HFFc6 (cell line): ENCODE measurements at regions not wholly inside any gene's neighbourhood (a gene's known extent, or its start where the extent isn't known, plus 50 kb on each side); places are given as distances from the start of the nearest gene placed in this dataset.

Source experiments
- DNase-seq: peaks from one replicate; pipeline ENCODE4 v3.0.0-alpha.2; 2018
- H3K27ac Mint-ChIP-seq: 2 replicates; pipeline ENCODE4 v1.8.0; 2020; ENCODE audit warnings: mild to moderate bottlenecking, mixed read lengths
- H3K27me3 Mint-ChIP-seq: 2 replicates; pipeline ENCODE4 v1.8.0; 2021; ENCODE audit warnings: mild to moderate bottlenecking, moderate library complexity, mixed read lengths; ENCODE audit not compliant: insufficient read depth
- H3K36me3 Mint-ChIP-seq: 2 replicates; pipeline ENCODE4 v1.8.0; 2021; ENCODE audit warnings: low read depth, mixed read lengths
- H3K4me1 Mint-ChIP-seq: 2 replicates; pipeline ENCODE4 v1.8.0; 2020; ENCODE audit warnings: low read depth, mixed read lengths
- H3K4me3 Mint-ChIP-seq: 2 replicates; pipeline ENCODE4 v1.8.0; 2020; ENCODE audit warnings: mild to moderate bottlenecking, moderate library complexity, mixed read lengths
- H3K9me3 Mint-ChIP-seq: 2 replicates; pipeline ENCODE4 v1.8.0; 2020; ENCODE audit warnings: mild to moderate bottlenecking, mixed read lengths
- CTCF ChIP-seq: fragments of 200-600 bp; sonication (generic); IDR thresholded peaks from 2 replicates; pipeline ENCODE4 v1.5.0; 2021; ENCODE audit warnings: antibody characterized with exemption, mild to moderate bottlenecking

GRCh38 chr18:76139844-76140243 lies 355.2 kb downstream of the ZNF516 start:
- no peak for DNase-seq
- no peaks in the 10 kb centered on the region for H3K36me3 Mint-ChIP-seq
- H3K4me3 Mint-ChIP-seq: no peak overlapping the region
- no peak for TF ChIP-seq CTCF
- peaks cover 16% of the 10 kb centered on the region for H3K9me3 Mint-ChIP-seq
- H3K27ac Mint-ChIP-seq: no peak overlapping the region
- no peaks in the 10 kb centered on the region for H3K4me1 Mint-ChIP-seq
- H3K27me3 Mint-ChIP-seq: peaks cover 4% of the 10 kb centered on the region

- Mint-ChIP-seq H3K9me3 (peaks cover 21% of the 10 kb centered on the region), H3K4me1 (peaks cover 4% of the 10 kb centered on the region; the same call in 1 of the 2 replicates), H3K36me3 (no peaks in the 10 kb centered on the region), H3K27me3 (peaks cover 2% of the 10 kb centered on the region), H3K27ac (no peak overlapping the region), H3K4me3 (no peak overlapping the region)
- TF ChIP-seq CTCF: no peak
- no peak for DNase-seq
Measured at GRCh38 chr18:76137216-76137615, 357.8 kb downstream of the ZNF516 start.

- no peak for TF ChIP-seq CTCF
- Mint-ChIP-seq H3K9me3 (peaks cover 18% of the 10 kb centered on the region), H3K4me3 (no peak overlapping the region), H3K27me3 (peaks cover 2% of the 10 kb centered on the region), H3K36me3 (no peaks in the 10 kb centered on the region), H3K27ac (no peak overlapping the region), H3K4me1 (peaks cover 4% of the 10 kb centered on the region; the same call in 1 of the 2 replicates)
- no peak for DNase-seq
Measured at GRCh38 chr18:76136701-76137100, 358.3 kb downstream of the ZNF516 start.

- Mint-ChIP-seq H3K4me1 (peaks cover 4% of the 10 kb centered on the region; the same call in 1 of the 2 replicates), H3K36me3 (peaks cover 5% of the 10 kb centered on the region), H3K27ac (no peak overlapping the region), H3K9me3 (peaks cover 30% of the 10 kb centered on the region), H3K4me3 (no peak overlapping the region), H3K27me3 (peaks cover 5% of the 10 kb centered on the region; the same call in 1 of the 2 replicates)
- DNase-seq: no peak
- no peak for TF ChIP-seq CTCF
Measured at GRCh38 chr18:76134628-76135027, 360.4 kb downstream of the ZNF516 start.

- Mint-ChIP-seq H3K9me3 (peaks cover 30% of the 10 kb centered on the region), H3K27me3 (peaks cover 3% of the 10 kb centered on the region; the same call in 1 of the 2 replicates), H3K27ac (no peak overlapping the region), H3K36me3 (peaks cover 5% of the 10 kb centered on the region), H3K4me1 (peaks cover 4% of the 10 kb centered on the region; the same call in 1 of the 2 replicates), H3K4me3 (no peak overlapping the region)
- DNase-seq: no peak
- TF ChIP-seq CTCF: no peak
Measured at GRCh38 chr18:76133873-76134272, 361.2 kb downstream of the ZNF516 start.

GRCh38 chr18:76131738-76132137 lies 363.3 kb downstream of the ZNF516 start:
- H3K27me3 Mint-ChIP-seq: peaks cover 3% of the 10 kb centered on the region; the same call in 1 of the 2 replicates
- H3K4me1 Mint-ChIP-seq: peaks cover 4% of the 10 kb centered on the region; the same call in 1 of the 2 replicates
- H3K27ac Mint-ChIP-seq: peak overlapping the region; percentile 75
- no peak for DNase-seq
- H3K4me3 Mint-ChIP-seq: peak overlapping the region; percentile 42; the same call in 1 of the 2 replicates
- H3K9me3 Mint-ChIP-seq: peaks cover 30% of the 10 kb centered on the region
- H3K36me3 Mint-ChIP-seq: peaks cover 5% of the 10 kb centered on the region
- no peak for TF ChIP-seq CTCF
